Heart left ventricle (tissue), 16 donors: ENCODE measurements at regions not wholly inside any gene's neighbourhood (a gene's known extent, or its start where the extent isn't known, plus 50 kb on each side); places are given as distances from the start of the nearest gene placed in this dataset.

ENCODE experiments used
- ATAC-seq, 4 donors: fragments of 200-7000 bp; cut with Tn5 transposase; one replicate each; pipeline ENCODE4 v1.9.1; 2020 to 2022; ENCODE audit warnings: moderate library complexity in 4 of 4, mild to moderate bottlenecking in 3 of 4, moderate number of reproducible peaks in 1 of 4
- DNase-seq, 5 donors: peaks; one replicate each; pipeline ENCODE4 v3.0.0-alpha.2; 2020
- H3K27ac ChIP-seq, 12 donors: fragments of 200-600 bp; sonication (generic) in 4 of 12; one replicate each; pipeline versions ENCODE4 v1.5.0 to v1.8.0; 2016 to 2022; ENCODE audit warnings: mild to moderate bottlenecking in 2 of 12
- H3K27me3 ChIP-seq, 9 donors: fragments of 200-600 bp; sonication (generic) in 2 of 9; one replicate each; pipeline versions ENCODE4 v1.5.1 to v1.8.0; 2016 to 2022; ENCODE audit warnings: mild to moderate bottlenecking in 3 of 9
- H3K36me3 ChIP-seq, 9 donors: fragments of 200-600 bp; sonication (generic) in 2 of 9; one replicate each; pipeline versions ENCODE4 v1.5.0 to v1.8.0; 2018 to 2022; ENCODE audit warnings: mild to moderate bottlenecking in 2 of 9
- H3K4me1 ChIP-seq, 12 donors: fragments of 200-600 bp; sonication (generic) in 4 of 12; one replicate each; pipeline versions ENCODE4 v1.5.0 to v1.8.0; 2016 to 2022; ENCODE audit warnings: mild to moderate bottlenecking in 3 of 12
- H3K4me3 ChIP-seq, 12 donors: fragments of 200-600 bp; sonication (generic) in 4 of 12; one replicate each; pipeline versions ENCODE4 v1.5.0 to v1.8.0; 2017 to 2022; ENCODE audit warnings: mild to moderate bottlenecking in 9 of 12, moderate library complexity in 4 of 12
- H3K9me3 ChIP-seq, 12 donors: fragments of 200-600 bp; sonication (generic) in 4 of 12; one replicate each; pipeline versions ENCODE4 v1.5.0 to v1.8.0; 2016 to 2022; ENCODE audit warnings: mild to moderate bottlenecking in 1 of 12
- POLR2A ChIP-seq, 2 donors: fragments of 450-650 bp; IDR thresholded peaks; one replicate each; pipeline ENCODE4 v1.6.1; 2017; ENCODE audit warnings: antibody characterized with exemption in 2 of 2, mild to moderate bottlenecking in 2 of 2, moderate library complexity in 2 of 2
- whole genome bisulfite sequencing, 4 donors: extraction: QIAGEN DNeasy Blood & Tissue Kit in 2 of 4; methylation state at CpG; one replicate each; pipeline versions ENCODE4 v1.1.5 to v1.1.7; 2013 to 2018; 5-methylcytosine and 5-hydroxymethylcytosine counted together
- intact Hi-C, 10 donors: fragments of 100-400 bp; cut with DNase I; formaldehyde crosslinking; loops; one replicate each; pipeline versions ENCODE4 v1.11.1 to v1.14.2; 2022
- TF ChIP-seq, protein P1 (sequence below), 12 donors: fragments of 200-600 bp; sonication (generic) in 4 of 12; IDR thresholded peaks; one replicate each; pipeline versions ENCODE4 v1.5.0 to v1.8.0; 2018 to 2022; ENCODE audit warnings: antibody characterized with exemption in 12 of 12, mild to moderate bottlenecking in 5 of 12
- donor health status: ischemic (EF 13 %, LVEDD 7.1; RV severe dilation, severe dysfunction).
- donor health status: healthy with polysubstance abuse.
- donor health status: DM: no; HTN: yes; CAD: no.
- donor health status: DM: no; HTN: no; CAD: no.
- donor health status: ischemic (EF 25% LVEDD 6.9; RV normal size, moderate dysfunction).
- donor health status: ischemic (EF 25% LVEDD 5.7; RV mildly dilated, moderate dysfunction).
- donor health status: healthy.
- donor health status: DM: yes; HTN: yes; CAD: no.
- donor health status: ischemic (EF 35%, LVEDD 5.7; RV mildly dilated, moderate dysfunction).
- donor health status: nonischemic (EF 11% LVEDD 7.7; RV severe dilation, severe dysfunction).
- donor health status: DM: yes; HTN: yes; CAD: no.
- donor health status: PGD.
- donor health status: ischemic (EF 29% LVEDD 5.4; RV normal size, mild dysfunction).
- donor health status: nonischemic (EF 23%, LVEDD 6.1; RV moderate dilation, normal function).

DNA sequence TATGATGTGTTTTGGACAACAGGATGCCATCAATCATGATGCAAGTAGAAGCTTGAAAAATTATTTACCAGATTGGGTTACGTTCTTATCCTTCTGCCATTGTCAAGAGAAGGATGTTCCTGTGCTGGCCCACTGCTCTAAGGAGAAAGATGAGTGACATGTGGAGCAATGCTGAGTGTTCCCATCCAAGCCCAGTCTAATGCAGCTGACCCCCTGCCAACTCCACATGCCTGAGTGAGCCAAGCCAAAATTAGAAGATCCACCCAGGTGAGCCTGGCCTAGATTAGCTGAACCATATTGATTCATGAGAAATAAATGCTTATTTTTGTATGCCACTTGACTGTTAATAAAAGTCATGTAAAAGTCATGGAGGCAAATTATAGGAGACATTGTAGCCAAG lies 446.5 kb downstream of the CNTN3 start:
- no peak overlapping the region for H3K4me3 ChIP-seq
- intact Hi-C loops = no loop called here
- H3K27ac ChIP-seq = no peak overlapping the region
- WGBS, 4 donors = 40 to 65% (median 54%) methylated on average over 1 of the region's 1 CpG
- DNase-seq = no peak
- peaks cover 0 to 8% (median 0%) of the 10 kb centered on the region in 12 donors for H3K9me3 ChIP-seq
- ATAC-seq = no peak
- no peak for TF ChIP-seq POLR2A (IDR thresholded peaks at IDR 0.05)
- TF ChIP-seq, protein P1, sequence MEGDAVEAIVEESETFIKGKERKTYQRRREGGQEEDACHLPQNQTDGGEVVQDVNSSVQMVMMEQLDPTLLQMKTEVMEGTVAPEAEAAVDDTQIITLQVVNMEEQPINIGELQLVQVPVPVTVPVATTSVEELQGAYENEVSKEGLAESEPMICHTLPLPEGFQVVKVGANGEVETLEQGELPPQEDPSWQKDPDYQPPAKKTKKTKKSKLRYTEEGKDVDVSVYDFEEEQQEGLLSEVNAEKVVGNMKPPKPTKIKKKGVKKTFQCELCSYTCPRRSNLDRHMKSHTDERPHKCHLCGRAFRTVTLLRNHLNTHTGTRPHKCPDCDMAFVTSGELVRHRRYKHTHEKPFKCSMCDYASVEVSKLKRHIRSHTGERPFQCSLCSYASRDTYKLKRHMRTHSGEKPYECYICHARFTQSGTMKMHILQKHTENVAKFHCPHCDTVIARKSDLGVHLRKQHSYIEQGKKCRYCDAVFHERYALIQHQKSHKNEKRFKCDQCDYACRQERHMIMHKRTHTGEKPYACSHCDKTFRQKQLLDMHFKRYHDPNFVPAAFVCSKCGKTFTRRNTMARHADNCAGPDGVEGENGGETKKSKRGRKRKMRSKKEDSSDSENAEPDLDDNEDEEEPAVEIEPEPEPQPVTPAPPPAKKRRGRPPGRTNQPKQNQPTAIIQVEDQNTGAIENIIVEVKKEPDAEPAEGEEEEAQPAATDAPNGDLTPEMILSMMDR (IDR thresholded peaks at IDR 0.05) = no peak
- H3K27me3 ChIP-seq = no peaks in the 10 kb centered on the region
- H3K4me1 ChIP-seq = no peaks in the 10 kb centered on the region
- no peaks in the 10 kb centered on the region for H3K36me3 ChIP-seq

DNA sequence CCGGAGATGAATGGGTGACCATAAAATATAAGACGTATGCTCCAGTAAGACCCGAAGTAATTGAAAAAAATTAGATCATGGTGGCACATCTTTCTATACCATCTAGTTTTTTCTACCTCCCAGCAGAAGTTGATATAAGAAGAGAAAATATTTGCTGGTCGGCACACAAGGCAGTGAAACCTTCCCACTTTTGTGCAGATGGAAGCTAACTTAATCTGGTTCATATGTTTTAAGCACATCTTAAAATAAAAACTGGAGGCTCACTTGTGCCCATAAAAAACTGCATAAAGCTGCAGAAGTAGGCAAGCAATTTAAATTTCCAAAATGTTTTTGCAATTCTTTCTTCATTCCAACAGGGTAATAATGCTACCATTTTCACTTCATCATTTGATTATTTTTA lies 449.2 kb downstream of the CNTN3 start:
- WGBS, 4 donors = 82 to 84% (median 84%) methylated on average over 4 of the region's 4 CpGs
- ATAC-seq = no peak

GRCh38 chr3:74149466-74149865 lies 465.0 kb downstream of the CNTN3 start:
- Histone ChIP-seq H3K9me3 (no peaks in the 10 kb centered on the region), H3K4me3 (no peak overlapping the region), H3K27me3 (no peaks in the 10 kb centered on the region), H3K27ac (no peak overlapping the region), H3K36me3 (no peaks in the 10 kb centered on the region), H3K4me1 (no peaks in the 10 kb centered on the region)
- DNase-seq (no peak), ATAC-seq (no peak)
- intact Hi-C loops = no loop called here
- TF ChIP-seq, protein P1 (IDR thresholded peaks at IDR 0.05) = no peak
- no peak for TF ChIP-seq POLR2A (IDR thresholded peaks at IDR 0.05)

More for the DNA sequence above, 449.2 kb downstream of the CNTN3 start:
- Histone ChIP-seq H3K27me3 (no peaks in the 10 kb centered on the region), H3K36me3 (no peaks in the 10 kb centered on the region), H3K27ac (no peak overlapping the region), H3K4me1 (no peaks in the 10 kb centered on the region), H3K4me3 (no peak overlapping the region), H3K9me3 (peaks cover 0 to 10% (median 0%) of the 10 kb centered on the region in 12 donors)
- DNase-seq = no peak
- TF ChIP-seq, protein P1 (IDR thresholded peaks at IDR 0.05) = no peak
- TF ChIP-seq POLR2A (IDR thresholded peaks at IDR 0.05) = no peak
- intact Hi-C loops = no loop called here

GRCh38 chr3:74145277-74145676 lies 469.2 kb downstream of the CNTN3 start:
- TF ChIP-seq, protein P1 (IDR thresholded peaks at IDR 0.05) = no peak
- TF ChIP-seq POLR2A (IDR thresholded peaks at IDR 0.05) = no peak
- DNase-seq = no peak
- intact Hi-C loops = no loop called here
- no peak overlapping the region for H3K4me3 ChIP-seq
- H3K36me3 ChIP-seq = no peaks in the 10 kb centered on the region
- no peak for ATAC-seq
- no peaks in the 10 kb centered on the region for H3K4me1 ChIP-seq
- no peaks in the 10 kb centered on the region for H3K9me3 ChIP-seq
- no peak overlapping the region for H3K27ac ChIP-seq
- no peaks in the 10 kb centered on the region for H3K27me3 ChIP-seq
- 69 to 74% (median 72%) methylated on average over 1 of the region's 1 CpG for WGBS, 4 donors
